Urinary bladder (tissue), 3 donors: ENCODE measurements at regions not wholly inside any gene's neighbourhood (a gene's known extent, or its start where the extent isn't known, plus 50 kb on each side); places are given as distances from the start of the nearest gene placed in this dataset.
"Not testable (repeated sequence)": the region's sequence is repeated elsewhere in the genome, so short reads cannot be mapped to it uniquely, and the experiment has no call there.

ENCODE experiments used
- DNase-seq: peaks from one replicate; pipeline ENCODE4 v3.0.0-alpha.2; 2015; ENCODE audit errors: extremely low spot score
- H3K27ac ChIP-seq: one replicate; pipeline ENCODE4 v1.5.1; 2013; ENCODE audit warnings: low read depth, mild to moderate bottlenecking, moderate library complexity
- H3K36me3 ChIP-seq: one replicate; pipeline ENCODE4 v1.6.1; 2013; ENCODE audit warnings: mild to moderate bottlenecking, moderate library complexity; ENCODE audit not compliant: insufficient read depth
- H3K4me1 ChIP-seq: one replicate; pipeline ENCODE4 v1.6.1; 2013; ENCODE audit warnings: mild to moderate bottlenecking, moderate library complexity; ENCODE audit not compliant: insufficient read depth
- H3K4me3 ChIP-seq: one replicate; pipeline ENCODE4 v1.5.1; 2013; ENCODE audit warnings: low read depth, low read length
- WGBS: extraction: QIAGEN DNeasy Blood & Tissue Kit; methylation state at CpG from one replicate; pipeline ENCODE4 v1.1.7; 2013; 5-methylcytosine and 5-hydroxymethylcytosine counted together
- donor health status: healthy with polysubstance abuse.
- donor health status: healthy.

- Histone ChIP-seq H3K27ac (no peak overlapping the region), H3K4me3 (no peak overlapping the region), H3K4me1 (no peaks in the 10 kb centered on the region), H3K36me3 (no peaks in the 10 kb centered on the region)
- 50% methylated on average over 5 of the region's 5 CpGs for WGBS
- DNase-seq: no peak
Measured at GRCh38 chrX:13489454-13489853, 79.9 kb upstream of the EGFL6 start.

GRCh38 chrX:13487731-13488505 is 81.5 kb upstream of the EGFL6 start:
- no peak overlapping the region for H3K4me3 ChIP-seq
- no peaks in the 10 kb centered on the region for H3K36me3 ChIP-seq
- peak overlapping the region; percentile 80 for H3K27ac ChIP-seq
- H3K4me1 ChIP-seq: no peaks in the 10 kb centered on the region
- WGBS: 4% methylated on average over 7 of the region's 7 CpGs
- peak; percentile 52 for DNase-seq

GRCh38 chrX:13485167-13485566 is 84.2 kb upstream of the EGFL6 start:
- Histone ChIP-seq H3K27ac (no peak overlapping the region), H3K4me3 (no peak overlapping the region), H3K4me1 (no peaks in the 10 kb centered on the region), H3K36me3 (no peaks in the 10 kb centered on the region)
- DNase-seq: no peak
- WGBS: 97% methylated on average over 2 of the region's 2 CpGs

DNA sequence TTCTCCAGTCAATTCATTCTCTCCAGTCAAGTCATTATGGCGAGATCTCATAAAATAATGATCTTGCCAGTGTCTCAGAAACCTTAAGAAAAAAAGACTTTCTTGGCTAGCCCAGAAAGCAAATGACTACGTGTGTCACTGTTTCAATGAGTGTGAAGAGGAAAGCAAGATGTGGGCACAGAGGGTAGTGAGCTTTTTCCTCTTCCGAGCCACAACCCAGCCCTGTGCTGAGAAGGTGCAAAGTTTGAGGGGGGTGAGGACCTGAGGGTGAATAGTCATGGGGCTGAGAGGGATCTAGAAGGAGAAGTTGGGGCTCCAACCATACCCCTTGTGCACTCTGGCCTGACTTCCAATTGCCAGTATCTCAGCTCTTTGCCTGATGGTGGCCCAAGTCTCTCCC is 85.6 kb upstream of the EGFL6 start:
- no peak for DNase-seq
- WGBS: 97% methylated on average over 3 of the region's 3 CpGs
- H3K27ac ChIP-seq: no peak overlapping the region

GRCh38 chrX:13482746-13483541 is 86.5 kb upstream of the EGFL6 start:
- no peak for DNase-seq
- Histone ChIP-seq H3K36me3 (no peaks in the 10 kb centered on the region), H3K4me1 (no peaks in the 10 kb centered on the region), H3K27ac (no peak overlapping the region), H3K4me3 (no peak overlapping the region)
- 82% methylated on average over 9 of the region's 9 CpGs for WGBS

More for the DNA sequence above, 85.6 kb upstream of the EGFL6 start:
- H3K36me3 ChIP-seq: no peaks in the 10 kb centered on the region
- H3K4me1 ChIP-seq: no peaks in the 10 kb centered on the region
- H3K4me3 ChIP-seq: no peak overlapping the region

DNA sequence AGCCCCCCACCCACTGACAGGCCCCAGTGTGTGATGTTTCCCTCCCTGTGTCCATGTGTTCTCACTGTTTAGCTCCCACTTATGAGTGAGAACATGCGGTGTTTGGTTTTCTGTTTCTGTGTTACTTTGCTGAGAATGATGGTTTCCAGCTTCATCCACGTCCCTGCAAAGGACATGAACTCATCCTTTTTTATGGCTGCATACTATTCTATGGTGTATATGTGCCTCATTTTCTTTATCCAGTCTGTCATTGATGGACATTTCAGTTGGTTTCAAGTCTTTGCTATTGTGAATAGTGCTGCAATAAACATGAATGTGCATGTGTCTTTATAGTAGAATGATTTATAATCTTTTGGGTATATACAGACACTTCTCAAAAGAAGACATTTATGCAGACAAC is 88.6 kb upstream of the EGFL6 start:
- H3K4me1 ChIP-seq, H3K4me3 ChIP-seq, H3K27ac ChIP-seq, DNase-seq, H3K36me3 ChIP-seq: not testable (repeated sequence)
- WGBS: 94% methylated on average over 2 of the region's 2 CpGs

DNA sequence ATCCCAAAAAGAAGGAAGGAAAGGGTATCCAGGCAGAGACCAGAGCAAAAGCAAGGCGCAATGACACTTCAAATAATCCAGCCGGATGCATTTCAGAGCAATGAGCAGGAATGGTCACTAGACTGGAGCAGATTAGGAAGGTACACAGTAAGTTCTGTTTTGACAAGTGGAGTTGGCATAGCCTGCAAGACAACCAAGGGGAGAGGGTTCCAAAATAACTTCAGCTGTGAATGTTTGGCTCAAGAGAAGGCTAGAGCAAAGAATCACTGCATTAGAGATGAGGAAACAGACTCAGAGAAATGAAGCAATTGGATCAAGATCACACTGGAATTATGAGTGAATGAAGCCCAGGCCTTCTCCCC is 90.0 kb upstream of the EGFL6 start:
- no peak overlapping the region for H3K4me3 ChIP-seq
- DNase-seq: no peak
- 94% methylated on average over 2 of the region's 2 CpGs for WGBS
- H3K27ac ChIP-seq: no peak overlapping the region
- H3K4me1 ChIP-seq: no peaks in the 10 kb centered on the region
- H3K36me3 ChIP-seq: no peaks in the 10 kb centered on the region

GRCh38 chrX:13478740-13479451 is 90.5 kb upstream of the EGFL6 start:
- Histone ChIP-seq H3K36me3 (no peaks in the 10 kb centered on the region), H3K27ac (no peak overlapping the region), H3K4me1 (no peaks in the 10 kb centered on the region), H3K4me3 (no peak overlapping the region)
- no peak for DNase-seq
- WGBS: 72% methylated on average over 6 of the region's 6 CpGs

GRCh38 chrX:13476384-13476783 is 93.0 kb upstream of the EGFL6 start:
- WGBS: 89% methylated on average over 4 of the region's 4 CpGs
- Histone ChIP-seq H3K4me1 (no peaks in the 10 kb centered on the region), H3K36me3 (no peaks in the 10 kb centered on the region), H3K4me3 (no peak overlapping the region), H3K27ac (no peak overlapping the region)
- DNase-seq: no peak

GRCh38 chrX:13474164-13474516 is 95.3 kb upstream of the EGFL6 start:
- WGBS: 70% methylated on average over 4 of the region's 4 CpGs
- no peaks in the 10 kb centered on the region for H3K36me3 ChIP-seq
- no peak for DNase-seq
- H3K4me1 ChIP-seq: no peaks in the 10 kb centered on the region
- H3K27ac ChIP-seq: no peak overlapping the region
- no peak overlapping the region for H3K4me3 ChIP-seq

DNA sequence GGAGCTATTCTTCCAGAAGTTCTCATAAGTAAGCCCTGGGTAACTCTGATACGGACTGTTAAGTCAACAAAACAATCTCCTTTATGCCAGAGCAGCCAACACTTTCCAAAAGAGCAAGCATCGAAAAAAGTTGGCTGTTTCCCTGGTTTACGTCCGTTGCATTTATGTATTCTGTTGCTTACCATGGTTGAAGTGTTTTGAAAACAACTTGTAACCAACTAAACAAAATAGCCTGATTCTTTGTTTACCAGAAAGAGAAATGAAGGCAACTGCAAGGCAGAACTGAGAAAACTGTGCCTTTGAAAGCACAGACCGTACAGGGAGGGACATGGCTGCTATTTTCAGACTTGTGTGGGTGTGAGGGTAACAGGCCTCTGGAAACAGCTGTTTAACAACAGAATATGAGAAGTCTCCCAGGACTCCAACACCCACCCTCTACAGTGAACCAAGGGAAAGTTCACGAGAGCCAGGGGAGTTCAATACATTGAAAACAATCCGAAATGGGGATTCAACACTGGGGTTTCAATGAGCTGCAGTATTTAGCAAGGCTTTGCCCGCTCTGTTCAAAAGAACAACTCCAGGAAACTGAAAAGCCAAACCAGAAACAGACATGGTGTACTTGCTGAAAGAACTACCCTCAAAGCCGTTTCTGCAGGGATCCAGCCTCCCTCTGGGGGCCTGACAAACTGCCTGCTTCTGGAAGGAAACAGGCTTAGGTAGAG is 95.8 kb upstream of the EGFL6 start:
- DNase-seq: no peak
- H3K36me3 ChIP-seq: no peaks in the 10 kb centered on the region
- H3K4me3 ChIP-seq: no peak overlapping the region
- 26% methylated on average over 9 of the region's 9 CpGs for WGBS
- no peaks in the 10 kb centered on the region for H3K4me1 ChIP-seq
- peak overlapping the region; percentile 38 for H3K27ac ChIP-seq

DNA sequence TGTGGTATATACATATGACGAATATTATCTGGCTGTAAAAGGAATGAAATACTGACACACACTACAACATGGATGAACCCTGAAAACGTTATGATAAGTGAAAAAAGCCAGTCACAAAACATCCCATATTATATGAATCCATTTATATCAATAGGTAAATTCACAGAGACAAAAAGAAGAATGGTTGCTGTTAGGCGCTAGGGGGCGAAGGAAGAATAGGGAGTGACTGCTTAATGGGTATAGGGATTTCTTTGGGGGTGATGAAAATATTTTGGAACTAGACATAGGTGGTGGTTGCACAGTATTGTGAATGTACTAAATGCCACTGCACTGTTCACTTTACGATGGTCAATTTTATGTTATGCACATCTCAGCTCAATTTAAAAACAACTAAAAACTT is 96.4 kb upstream of the EGFL6 start:
- 68% methylated on average over 5 of the region's 5 CpGs for WGBS
- no peak for DNase-seq
- no peaks in the 10 kb centered on the region for H3K4me1 ChIP-seq
- no peak overlapping the region for H3K4me3 ChIP-seq
- H3K36me3 ChIP-seq: no peaks in the 10 kb centered on the region
- no peak overlapping the region for H3K27ac ChIP-seq

- H3K4me3 ChIP-seq: no peak overlapping the region
- 96% methylated on average over 3 of the region's 3 CpGs for WGBS
- no peaks in the 10 kb centered on the region for H3K4me1 ChIP-seq
- H3K36me3 ChIP-seq: no peaks in the 10 kb centered on the region
- DNase-seq: no peak
- no peak overlapping the region for H3K27ac ChIP-seq
Measured at GRCh38 chrX:13471269-13471668, 98.1 kb upstream of the EGFL6 start.
